ENCODE measurements at regions not wholly inside any gene's neighbourhood (a gene's known extent, or its start where the extent isn't known, plus 50 kb on each side); places are given as distances from the start of the nearest gene placed in this dataset.
"Not testable (repeated sequence)": the region's sequence is repeated elsewhere in the genome, so short reads cannot be mapped to it uniquely, and the experiment has no call there.

- peaks cover 0 to 24% (median 8%) of the 10 kb centered on the region in 4 donors for H3K36me3 ChIP-seq
- H3K4me1 ChIP-seq; DNase-seq (ENCODE audit: extremely low spot score); H3K9me3 ChIP-seq; H3K27me3 ChIP-seq; intact Hi-C loops (cut with DNase I); H3K4me3 ChIP-seq; H3K27ac ChIP-seq (replicated peaks in 1 of 4): not testable (repeated sequence)
- 93% methylated on average over 6 of the region's 15 CpGs for WGBS
These were observed 84.6 kb upstream of the LPCAT1 start for GRCh38 chr5:1608336-1608735.

- H3K4me1 ChIP-seq; H3K27ac ChIP-seq (replicated peaks in 1 of 4); intact Hi-C loops (cut with DNase I); H3K9me3 ChIP-seq; DNase-seq (ENCODE audit: extremely low spot score); H3K27me3 ChIP-seq; H3K4me3 ChIP-seq: not testable (repeated sequence)
- 32% methylated on average over 5 of the region's 9 CpGs for WGBS
- H3K36me3 ChIP-seq: peaks cover 0 to 17% (median 7%) of the 10 kb centered on the region in 4 donors
These were observed 83.2 kb upstream of the LPCAT1 start for GRCh38 chr5:1606951-1607350.

DNA sequence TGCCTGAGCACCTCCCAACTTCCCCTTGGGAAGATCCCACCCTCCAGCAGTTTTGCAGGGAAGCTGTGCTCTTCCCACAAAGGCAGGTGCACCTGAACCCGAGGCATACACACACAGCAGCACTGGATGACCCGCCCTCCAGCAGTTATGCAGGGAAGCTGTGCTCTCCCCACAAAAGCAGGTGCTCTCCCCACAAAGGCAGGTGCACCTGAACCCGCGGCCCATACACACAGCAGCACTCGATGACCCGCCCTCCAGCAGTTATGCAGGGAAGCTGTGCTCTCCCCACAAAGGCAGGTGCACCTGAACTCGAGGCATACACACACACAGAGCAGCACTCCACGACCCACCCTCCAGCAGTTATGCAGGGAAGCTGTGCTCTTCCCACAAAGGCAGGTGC lies 80.2 kb upstream of the LPCAT1 start:
- H3K27ac ChIP-seq (replicated peaks in 1 of 4); H3K36me3 ChIP-seq; DNase-seq (ENCODE audit: extremely low spot score); H3K27me3 ChIP-seq; intact Hi-C loops (cut with DNase I); H3K9me3 ChIP-seq; H3K4me3 ChIP-seq; H3K4me1 ChIP-seq: not testable (repeated sequence)
- WGBS: 82% methylated on average over 6 of the region's 8 CpGs

DNA sequence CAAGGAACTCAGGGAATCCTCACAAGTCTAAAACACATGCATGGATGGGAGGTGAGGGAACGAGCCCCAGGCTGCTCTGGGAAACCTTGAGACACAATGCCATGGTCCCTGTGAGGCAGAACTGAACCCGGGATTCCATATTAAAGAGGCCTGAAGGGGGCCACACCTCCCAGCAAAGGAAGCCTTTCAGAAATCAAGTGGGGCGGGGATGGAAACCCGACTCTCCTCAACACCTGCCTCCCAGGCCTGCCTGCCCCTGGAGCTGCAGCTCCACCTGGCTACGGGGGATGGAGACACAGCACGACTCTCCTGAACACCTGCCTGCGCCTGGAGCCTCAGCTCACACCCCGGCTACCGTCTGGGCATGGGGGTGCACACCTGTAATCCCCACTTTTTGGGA lies 77.8 kb upstream of the LPCAT1 start:
- H3K4me1 ChIP-seq; intact Hi-C loops (cut with DNase I); H3K4me3 ChIP-seq; H3K27ac ChIP-seq (replicated peaks in 1 of 4); H3K9me3 ChIP-seq; H3K27me3 ChIP-seq; DNase-seq (ENCODE audit: extremely low spot score); H3K36me3 ChIP-seq: not testable (repeated sequence)
- 68% methylated on average over 8 of the region's 9 CpGs for WGBS

DNA sequence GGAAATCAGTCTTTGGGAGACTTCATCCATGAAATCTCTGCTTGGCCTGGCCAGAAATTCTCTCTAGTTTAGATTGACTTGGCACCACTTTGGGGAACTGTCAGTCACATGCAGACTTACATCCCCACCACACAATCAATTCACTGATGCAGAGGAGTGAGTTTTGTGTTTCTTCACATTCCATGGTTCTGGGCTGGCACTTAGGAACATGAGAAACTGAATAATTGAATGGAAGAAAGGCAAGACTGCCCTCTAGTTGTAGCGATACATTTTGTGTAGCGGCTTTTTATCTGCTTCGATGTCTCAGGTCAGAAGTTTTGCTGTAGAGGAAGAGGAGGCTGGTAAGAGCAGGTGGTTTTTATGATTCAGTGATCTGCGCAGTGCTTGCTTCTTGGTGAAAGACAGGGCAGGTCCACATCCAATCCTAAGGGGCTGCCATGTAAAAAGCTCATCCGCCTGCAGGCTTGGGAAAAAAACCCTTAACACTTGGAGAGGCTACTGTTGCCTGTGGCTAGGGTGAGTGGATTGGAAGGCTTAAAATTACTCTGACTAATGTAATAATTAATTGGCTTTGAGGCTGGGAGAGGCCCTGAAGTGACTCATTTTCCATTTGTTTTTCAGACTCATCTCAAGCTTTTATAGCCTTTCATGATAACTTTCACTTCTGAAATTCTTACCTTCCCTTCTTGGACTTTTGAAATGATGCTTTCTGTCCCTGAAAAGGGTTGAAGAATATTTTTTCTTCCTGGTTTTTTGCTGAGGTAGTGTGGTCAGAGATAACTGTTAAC lies 75.4 kb upstream of the LPCAT1 start:
- not testable (repeated sequence) for DNase-seq (ENCODE audit: extremely low spot score); H3K4me3 ChIP-seq; H3K4me1 ChIP-seq; H3K36me3 ChIP-seq; H3K27ac ChIP-seq (replicated peaks in 1 of 4); H3K27me3 ChIP-seq; H3K9me3 ChIP-seq
- 67% methylated on average over 5 of the region's 5 CpGs for WGBS
- peak in 1 of 3 experiments; percentile 26 for TF ChIP-seq CTCF (IDR thresholded peaks at IDR 0.05)
- intact Hi-C loops (cut with DNase I): loop anchor here (10.0 kb wide), 1 partner anchor 74 kb away; the partner anchor contains the start of gene LPCAT1

- not testable (repeated sequence) for DNase-seq (ENCODE audit: extremely low spot score); H3K36me3 ChIP-seq; H3K27me3 ChIP-seq; H3K9me3 ChIP-seq; H3K27ac ChIP-seq (replicated peaks in 1 of 4)
- H3K4me3 ChIP-seq: peak overlapping the region in 1 of 4 donors; percentile 30
- WGBS: 83% methylated on average over 3 of the region's 3 CpGs
- intact Hi-C loops (cut with DNase I): loop anchor here (10.0 kb wide), 1 partner anchor 72 kb away; the partner anchor contains the start of gene LPCAT1
- H3K4me1 ChIP-seq: peaks cover 0 to 13% (median 11%) of the 10 kb centered on the region in 4 donors
These were observed 73.3 kb upstream of the LPCAT1 start for GRCh38 chr5:1597093-1597473.

- intact Hi-C loops (cut with DNase I): loop anchor here (10.0 kb wide), 1 partner anchor 72 kb away; the partner anchor contains the start of gene LPCAT1
- 86% methylated on average over 7 of the region's 8 CpGs for WGBS
- not testable (repeated sequence) for DNase-seq (ENCODE audit: extremely low spot score); H3K27me3 ChIP-seq; H3K9me3 ChIP-seq; H3K4me3 ChIP-seq; H3K36me3 ChIP-seq; H3K27ac ChIP-seq (replicated peaks in 1 of 4)
- H3K4me1 ChIP-seq: peaks cover 0 to 13% (median 11%) of the 10 kb centered on the region in 4 donors
These were observed 72.8 kb upstream of the LPCAT1 start for GRCh38 chr5:1596462-1597092.
